HL-60 (cell line): ENCODE measurements at regions not wholly inside any gene's neighbourhood (a gene's known extent, or its start where the extent isn't known, plus 50 kb on each side); places are given as distances from the start of the nearest gene placed in this dataset.

Source experiments
- POLR2AphosphoS5 ChIP-seq: IDR thresholded peaks from 2 replicates; pipeline ENCODE4 v1.6.1; 2012; ENCODE audit warnings: low read depth
- TF ChIP-seq, protein P1 (sequence below): IDR thresholded peaks from one replicate; pipeline ENCODE4 v1.5.1; 2011; ENCODE audit warnings: low read length, control low read depth, inconsistent platforms; ENCODE audit not compliant: insufficient read depth

DNA sequence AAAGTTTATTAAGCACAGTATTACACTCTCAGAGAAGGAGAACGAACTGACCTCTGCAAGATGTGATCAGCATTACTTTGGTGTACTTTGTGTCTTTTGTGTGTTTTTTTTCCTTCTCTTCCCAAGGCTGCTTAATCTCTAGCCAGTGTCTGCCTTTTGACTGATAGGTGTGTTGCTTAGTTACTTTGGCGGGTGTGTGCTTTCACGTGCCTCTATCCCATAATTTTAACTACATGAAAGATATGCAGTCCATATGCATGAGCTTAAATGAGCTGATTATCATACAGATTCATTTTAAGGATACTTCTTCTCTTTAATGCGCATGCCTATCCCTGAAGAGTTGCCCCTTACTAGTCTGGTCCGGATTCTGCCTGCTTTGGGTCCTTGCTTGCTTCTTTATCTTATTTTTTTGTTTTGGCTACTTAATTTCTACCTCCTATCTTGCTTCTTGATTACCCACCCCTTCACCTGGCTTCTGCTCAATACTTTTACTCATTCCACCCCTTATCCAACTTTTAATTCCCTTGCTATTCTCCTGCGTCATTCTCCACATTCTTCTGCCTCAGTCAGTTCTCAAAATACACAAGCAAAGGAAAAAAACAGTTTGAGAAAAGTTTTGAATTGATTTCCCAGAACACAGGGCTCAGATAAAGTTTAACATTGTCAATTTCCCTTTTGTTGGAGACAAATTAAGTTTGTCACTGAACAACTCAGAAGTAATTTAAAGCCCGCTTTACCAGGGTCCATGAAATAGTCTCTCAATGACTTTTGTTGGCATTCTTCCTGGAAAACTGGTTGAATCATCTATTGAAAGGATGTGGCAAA lies 182.0 kb downstream of the TENT5D start:
- TF ChIP-seq, protein P1, sequence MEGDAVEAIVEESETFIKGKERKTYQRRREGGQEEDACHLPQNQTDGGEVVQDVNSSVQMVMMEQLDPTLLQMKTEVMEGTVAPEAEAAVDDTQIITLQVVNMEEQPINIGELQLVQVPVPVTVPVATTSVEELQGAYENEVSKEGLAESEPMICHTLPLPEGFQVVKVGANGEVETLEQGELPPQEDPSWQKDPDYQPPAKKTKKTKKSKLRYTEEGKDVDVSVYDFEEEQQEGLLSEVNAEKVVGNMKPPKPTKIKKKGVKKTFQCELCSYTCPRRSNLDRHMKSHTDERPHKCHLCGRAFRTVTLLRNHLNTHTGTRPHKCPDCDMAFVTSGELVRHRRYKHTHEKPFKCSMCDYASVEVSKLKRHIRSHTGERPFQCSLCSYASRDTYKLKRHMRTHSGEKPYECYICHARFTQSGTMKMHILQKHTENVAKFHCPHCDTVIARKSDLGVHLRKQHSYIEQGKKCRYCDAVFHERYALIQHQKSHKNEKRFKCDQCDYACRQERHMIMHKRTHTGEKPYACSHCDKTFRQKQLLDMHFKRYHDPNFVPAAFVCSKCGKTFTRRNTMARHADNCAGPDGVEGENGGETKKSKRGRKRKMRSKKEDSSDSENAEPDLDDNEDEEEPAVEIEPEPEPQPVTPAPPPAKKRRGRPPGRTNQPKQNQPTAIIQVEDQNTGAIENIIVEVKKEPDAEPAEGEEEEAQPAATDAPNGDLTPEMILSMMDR = no peak
- no peak for TF ChIP-seq POLR2AphosphoS5
